Activated gamma-delta T cell treated with Interleukin-2 at 50 U/mL for 16 hours (primary cell): ENCODE measurements at regions not wholly inside any gene's neighbourhood (a gene's known extent, or its start where the extent isn't known, plus 50 kb on each side); places are given as distances from the start of the nearest gene placed in this dataset.
"Not testable (repeated sequence)": the region's sequence is repeated elsewhere in the genome, so short reads cannot be mapped to it uniquely, and the experiment has no call there.

Experiments used
- DNase-seq: peaks from one replicate; pipeline ENCODE4 v3.0.0-alpha.2; 2020

- DNase-seq: no peak
Measured at GRCh38 chr4:120636120-120636630, 286.4 kb downstream of the PRDM5 start.

- DNase-seq: no peak
Measured at GRCh38 chr4:120633810-120634209, 288.7 kb downstream of the PRDM5 start.

GRCh38 chr4:120630427-120630826 is 292.1 kb downstream of the PRDM5 start:
- no peak for DNase-seq

- DNase-seq: no peak
Measured at GRCh38 chr4:120629546-120630108, 292.9 kb downstream of the PRDM5 start.

- DNase-seq: no peak
Measured at GRCh38 chr4:120622601-120623000, 299.9 kb downstream of the PRDM5 start.

GRCh38 chr4:120617171-120617570 is 305.4 kb downstream of the PRDM5 start:
- DNase-seq: no peak

GRCh38 chr4:120616041-120616440 is 306.5 kb downstream of the PRDM5 start:
- DNase-seq: no peak

- no peak for DNase-seq
Measured at GRCh38 chr4:120613778-120614177, 308.7 kb downstream of the PRDM5 start.

GRCh38 chr4:120611092-120611491 is 311.4 kb downstream of the PRDM5 start:
- no peak for DNase-seq

GRCh38 chr4:120591038-120591437 is 331.5 kb downstream of the PRDM5 start:
- DNase-seq: no peak

GRCh38 chr4:120589787-120590186 is 332.7 kb downstream of the PRDM5 start:
- no peak for DNase-seq

GRCh38 chr4:120568731-120569130 is 353.8 kb downstream of the PRDM5 start:
- DNase-seq: no peak

GRCh38 chr4:120561648-120562047 is 360.9 kb downstream of the PRDM5 start:
- no peak for DNase-seq

GRCh38 chr4:120557372-120557771 is 365.2 kb downstream of the PRDM5 start:
- DNase-seq: no peak

GRCh38 chr4:120555058-120555457 is 367.5 kb downstream of the PRDM5 start:
- no peak for DNase-seq

- no peak for DNase-seq
Measured at GRCh38 chr4:120554086-120554485, 368.4 kb downstream of the PRDM5 start.

GRCh38 chr4:120550624-120551220 is 371.8 kb downstream of the PRDM5 start:
- DNase-seq: not testable (repeated sequence)

- no peak for DNase-seq
Measured at GRCh38 chr4:120549011-120549570, 373.4 kb downstream of the PRDM5 start.

GRCh38 chr4:120545391-120545790 is 377.1 kb downstream of the PRDM5 start:
- no peak for DNase-seq

GRCh38 chr4:120544838-120545237 is 377.7 kb downstream of the PRDM5 start:
- no peak for DNase-seq

GRCh38 chr4:120540625-120541024 is 381.9 kb downstream of the PRDM5 start:
- no peak for DNase-seq

- DNase-seq: no peak
Measured at GRCh38 chr4:120536884-120537283, 385.6 kb downstream of the PRDM5 start.

GRCh38 chr4:120528428-120528827 is 394.1 kb downstream of the PRDM5 start:
- no peak for DNase-seq

- no peak for DNase-seq
Measured at GRCh38 chr4:120526033-120526432, 396.5 kb downstream of the PRDM5 start.

- DNase-seq: no peak
Measured at GRCh38 chr4:120525106-120525505, 397.4 kb downstream of the PRDM5 start.
